Liver (tissue), 8 donors: ENCODE measurements at regions not wholly inside any gene's neighbourhood (a gene's known extent, or its start where the extent isn't known, plus 50 kb on each side); places are given as distances from the start of the nearest gene placed in this dataset.

Experiments
- DNase-seq: peaks from one replicate; pipeline ENCODE4 v3.0.0-alpha.2; 2017; ENCODE audit warnings: low spot score
- H3K27ac ChIP-seq, 2 donors: one replicate each; pipeline ENCODE4 v1.7.0; 2013; ENCODE audit warnings: inconsistent platforms in 2 of 2, low read length in 2 of 2, control low read depth in 1 of 2, low read depth in 1 of 2, mild to moderate bottlenecking in 1 of 2
- H3K27me3 ChIP-seq, 4 donors: one replicate each; pipeline versions ENCODE4 v1.6.1 to v1.7.0; 2013; ENCODE audit warnings: low read length in 3 of 4, inconsistent platforms in 1 of 4, mild to moderate bottlenecking in 1 of 4, moderate library complexity in 1 of 4; ENCODE audit not compliant: control insufficient read depth in 4 of 4, insufficient read depth in 4 of 4
- H3K36me3 ChIP-seq, 4 donors: one replicate each; pipeline versions ENCODE4 v1.6.1 to v1.7.0; 2013; ENCODE audit warnings: low read length in 3 of 4, mild to moderate bottlenecking in 3 of 4, low read depth in 1 of 4, moderate library complexity in 1 of 4; ENCODE audit not compliant: control insufficient read depth in 4 of 4, insufficient read depth in 3 of 4
- H3K4me1 ChIP-seq, 4 donors: one replicate each; pipeline versions ENCODE4 v1.6.1 to v1.7.0; 2013; ENCODE audit warnings: low read length in 3 of 4, mild to moderate bottlenecking in 3 of 4, moderate library complexity in 1 of 4; ENCODE audit not compliant: control insufficient read depth in 4 of 4, insufficient read depth in 4 of 4
- H3K4me3 ChIP-seq, 3 donors: one replicate each; pipeline versions ENCODE4 v1.6.1 to v1.7.0; 2013; ENCODE audit warnings: low read length in 3 of 3, control low read depth in 1 of 3, low read depth in 1 of 3, mild to moderate bottlenecking in 1 of 3
- H3K9ac ChIP-seq, 2 donors: one replicate each; pipeline ENCODE4 v1.7.0; 2013; ENCODE audit warnings: low read length in 2 of 2, mild to moderate bottlenecking in 2 of 2, moderate library complexity in 2 of 2, control low read depth in 1 of 2, low read depth in 1 of 2
- H3K9me3 ChIP-seq, 4 donors: one replicate each; pipeline versions ENCODE4 v1.6.1 to v1.7.0; 2013; ENCODE audit warnings: low read length in 3 of 4; ENCODE audit not compliant: control insufficient read depth in 4 of 4
- EGR1 ChIP-seq, 2 donors: IDR thresholded peaks; 2 replicates each; pipeline ENCODE4 v1.6.1; 2016 to 2018; ENCODE audit warnings: antibody characterized with exemption in 2 of 2, low read depth in 2 of 2
- FOXA1 ChIP-seq: IDR thresholded peaks from 2 replicates; pipeline ENCODE4 v1.6.1; 2016; ENCODE audit warnings: antibody characterized with exemption
- FOXA2 ChIP-seq: IDR thresholded peaks from 2 replicates; pipeline ENCODE4 v1.6.1; 2016; ENCODE audit warnings: antibody characterized with exemption
- GABPA ChIP-seq, 2 donors: IDR thresholded peaks in 1 of 2; conservative IDR thresholded peaks in 1 of 2; 2 replicates each; pipeline ENCODE4 v1.6.1; 2016; ENCODE audit warnings: antibody characterized with exemption in 2 of 2, mild to moderate bottlenecking in 1 of 2, moderate library complexity in 1 of 2
- HNF4A ChIP-seq, 2 donors: conservative IDR thresholded peaks; 2 replicates each; pipeline ENCODE4 v1.6.1; 2016; ENCODE audit warnings: antibody characterized with exemption in 2 of 2, mild to moderate bottlenecking in 2 of 2
- HNF4G ChIP-seq: IDR thresholded peaks from 2 replicates; pipeline ENCODE4 v1.6.1; 2016; ENCODE audit warnings: antibody characterized with exemption
- JUND ChIP-seq, 2 donors: IDR thresholded peaks; 2 replicates each; pipeline ENCODE4 v1.6.1; 2016; ENCODE audit warnings: antibody characterized with exemption in 2 of 2
- RAD21 ChIP-seq, 2 donors: IDR thresholded peaks; 2 replicates each; pipeline ENCODE4 v1.6.1; 2016; ENCODE audit warnings: antibody characterized with exemption in 2 of 2, mild to moderate bottlenecking in 2 of 2
- RXRA ChIP-seq, 2 donors: IDR thresholded peaks; 2 replicates each; pipeline ENCODE4 v1.6.1; 2017 to 2018; ENCODE audit warnings: antibody characterized with exemption in 2 of 2, mild to moderate bottlenecking in 1 of 2
- SP1 ChIP-seq: IDR thresholded peaks from 2 replicates; pipeline ENCODE4 v1.6.1; 2018; ENCODE audit warnings: antibody characterized with exemption, mild to moderate bottlenecking
- TAF1 ChIP-seq: conservative IDR thresholded peaks from 2 replicates; pipeline ENCODE4 v1.6.1; 2016; ENCODE audit warnings: antibody characterized with exemption, mild to moderate bottlenecking
- YY1 ChIP-seq: IDR thresholded peaks from 2 replicates; pipeline ENCODE4 v1.6.1; 2016; ENCODE audit warnings: antibody characterized with exemption, mild to moderate bottlenecking
- ZBTB33 ChIP-seq: IDR thresholded peaks from 2 replicates; pipeline ENCODE4 v1.6.1; 2016; ENCODE audit warnings: antibody characterized with exemption
- WGBS: extraction: QIAGEN DNeasy Blood & Tissue Kit; methylation state at CpG from one replicate; pipeline ENCODE4 v1.1.7; 2013; 5-methylcytosine and 5-hydroxymethylcytosine counted together
- TF ChIP-seq, protein P1 (sequence below): fragments of 150-350 bp; IDR thresholded peaks from 2 replicates; pipeline ENCODE4 v1.5.1; 2017; ENCODE audit warnings: improper control_type of control experiment, low read depth, low read length; ENCODE audit not compliant: missing input control
- TF ChIP-seq, protein P2 (sequence below): IDR thresholded peaks from 2 replicates; pipeline ENCODE4 v1.6.1; 2016; ENCODE audit warnings: antibody characterized with exemption
- TF ChIP-seq, protein P3 (sequence below): IDR thresholded peaks from 2 replicates; pipeline ENCODE4 v1.6.1; 2016; ENCODE audit warnings: antibody characterized with exemption
- TF ChIP-seq, protein P4 (sequence below): IDR thresholded peaks from 2 replicates; pipeline ENCODE4 v1.6.1; 2016; ENCODE audit warnings: antibody characterized with exemption, mild to moderate bottlenecking
- donor health status: healthy.
- donor health status: healthy.
- donor health status: healthy.
- donor health status: healthy.
- donor health status: healthy.

- DNase-seq, result no peak
- no peak overlapping the region for H3K9ac ChIP-seq
- no peaks in the 10 kb centered on the region for H3K9me3 ChIP-seq
- H3K4me3 ChIP-seq, result no peak overlapping the region
- no peaks in the 10 kb centered on the region for H3K36me3 ChIP-seq
- TF ChIP-seq EGR1 (IDR thresholded peaks at IDR 0.05; ENCODE audit: low read depth in 2 of 2) (no peak), FOXA2 (no peak), FOXA1 (no peak)
- H3K27me3 ChIP-seq, result peaks cover 0 to 3% (median 1%) of the 10 kb centered on the region in 4 donors
- H3K4me1 ChIP-seq, result no peaks in the 10 kb centered on the region
- H3K27ac ChIP-seq, result no peak overlapping the region
- 71% methylated on average over 3 of the region's 3 CpGs for WGBS
These were observed 874.3 kb upstream of the ZEB2 start for GRCh38 chr2:145394181-145394580.

DNA sequence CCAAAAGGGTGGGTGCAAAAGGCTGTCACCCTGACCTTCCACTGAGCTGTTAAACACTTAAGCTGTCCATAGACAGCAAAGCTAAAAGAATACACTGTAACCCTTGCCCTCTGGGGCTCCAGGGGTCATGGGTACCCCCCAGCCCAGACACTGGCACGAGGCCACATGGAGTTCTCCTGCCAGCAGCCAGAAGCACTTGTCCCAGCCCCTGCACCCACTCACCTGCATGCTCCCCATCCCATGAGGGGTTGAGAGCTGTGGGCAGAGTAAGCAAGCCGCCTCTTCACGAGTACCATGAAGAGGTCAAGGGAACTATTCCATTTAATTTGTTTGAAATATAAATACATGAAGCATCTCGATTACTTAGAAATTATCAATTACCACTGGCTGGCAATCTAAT lies 867.1 kb upstream of the ZEB2 start:
- Histone ChIP-seq H3K9ac (no peak overlapping the region), H3K36me3 (no peaks in the 10 kb centered on the region), H3K9me3 (no peaks in the 10 kb centered on the region), H3K27ac (no peak overlapping the region), H3K27me3 (no peaks in the 10 kb centered on the region), H3K4me1 (no peaks in the 10 kb centered on the region), H3K4me3 (no peak overlapping the region)
- no peak for DNase-seq
- TF ChIP-seq, protein P1, sequence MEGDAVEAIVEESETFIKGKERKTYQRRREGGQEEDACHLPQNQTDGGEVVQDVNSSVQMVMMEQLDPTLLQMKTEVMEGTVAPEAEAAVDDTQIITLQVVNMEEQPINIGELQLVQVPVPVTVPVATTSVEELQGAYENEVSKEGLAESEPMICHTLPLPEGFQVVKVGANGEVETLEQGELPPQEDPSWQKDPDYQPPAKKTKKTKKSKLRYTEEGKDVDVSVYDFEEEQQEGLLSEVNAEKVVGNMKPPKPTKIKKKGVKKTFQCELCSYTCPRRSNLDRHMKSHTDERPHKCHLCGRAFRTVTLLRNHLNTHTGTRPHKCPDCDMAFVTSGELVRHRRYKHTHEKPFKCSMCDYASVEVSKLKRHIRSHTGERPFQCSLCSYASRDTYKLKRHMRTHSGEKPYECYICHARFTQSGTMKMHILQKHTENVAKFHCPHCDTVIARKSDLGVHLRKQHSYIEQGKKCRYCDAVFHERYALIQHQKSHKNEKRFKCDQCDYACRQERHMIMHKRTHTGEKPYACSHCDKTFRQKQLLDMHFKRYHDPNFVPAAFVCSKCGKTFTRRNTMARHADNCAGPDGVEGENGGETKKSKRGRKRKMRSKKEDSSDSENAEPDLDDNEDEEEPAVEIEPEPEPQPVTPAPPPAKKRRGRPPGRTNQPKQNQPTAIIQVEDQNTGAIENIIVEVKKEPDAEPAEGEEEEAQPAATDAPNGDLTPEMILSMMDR, result no peak
- TF ChIP-seq, protein P2, sequence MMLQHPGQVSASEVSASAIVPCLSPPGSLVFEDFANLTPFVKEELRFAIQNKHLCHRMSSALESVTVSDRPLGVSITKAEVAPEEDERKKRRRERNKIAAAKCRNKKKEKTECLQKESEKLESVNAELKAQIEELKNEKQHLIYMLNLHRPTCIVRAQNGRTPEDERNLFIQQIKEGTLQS, result no peak
- TF ChIP-seq RAD21 (IDR thresholded peaks at IDR 0.05) (no peak), EGR1 (IDR thresholded peaks at IDR 0.05; ENCODE audit: low read depth in 2 of 2) (no peak), HNF4G (no peak)
- TF ChIP-seq, protein P3, sequence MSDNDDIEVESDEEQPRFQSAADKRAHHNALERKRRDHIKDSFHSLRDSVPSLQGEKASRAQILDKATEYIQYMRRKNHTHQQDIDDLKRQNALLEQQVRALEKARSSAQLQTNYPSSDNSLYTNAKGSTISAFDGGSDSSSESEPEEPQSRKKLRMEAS, result no peak
- WGBS, result 89% methylated on average over 4 of the region's 4 CpGs

GRCh38 chr2:145383961-145384360 lies 864.0 kb upstream of the ZEB2 start:
- WGBS, result 89% methylated on average over 1 of the region's 1 CpG
- Histone ChIP-seq H3K27ac (no peak overlapping the region), H3K9ac (no peak overlapping the region), H3K4me3 (no peak overlapping the region), H3K27me3 (no peaks in the 10 kb centered on the region), H3K36me3 (no peaks in the 10 kb centered on the region), H3K9me3 (no peaks in the 10 kb centered on the region), H3K4me1 (no peaks in the 10 kb centered on the region)
- TF ChIP-seq FOXA1 (no peak), RXRA (IDR thresholded peaks at IDR 0.05) (no peak), TAF1 (no peak), ZBTB33 (no peak), GABPA (IDR thresholded peaks at IDR 0.05 in 1 of 2, conservative IDR thresholded peaks at IDR 0.05 in 1 of 2) (no peak), JUND (IDR thresholded peaks at IDR 0.05) (no peak), SP1 (no peak), HNF4A (conservative IDR thresholded peaks at IDR 0.05) (no peak), YY1 (no peak), HNF4G (no peak), EGR1 (IDR thresholded peaks at IDR 0.05; ENCODE audit: low read depth in 2 of 2) (no peak)
- TF ChIP-seq, protein P1, result no peak
- TF ChIP-seq, protein P4, sequence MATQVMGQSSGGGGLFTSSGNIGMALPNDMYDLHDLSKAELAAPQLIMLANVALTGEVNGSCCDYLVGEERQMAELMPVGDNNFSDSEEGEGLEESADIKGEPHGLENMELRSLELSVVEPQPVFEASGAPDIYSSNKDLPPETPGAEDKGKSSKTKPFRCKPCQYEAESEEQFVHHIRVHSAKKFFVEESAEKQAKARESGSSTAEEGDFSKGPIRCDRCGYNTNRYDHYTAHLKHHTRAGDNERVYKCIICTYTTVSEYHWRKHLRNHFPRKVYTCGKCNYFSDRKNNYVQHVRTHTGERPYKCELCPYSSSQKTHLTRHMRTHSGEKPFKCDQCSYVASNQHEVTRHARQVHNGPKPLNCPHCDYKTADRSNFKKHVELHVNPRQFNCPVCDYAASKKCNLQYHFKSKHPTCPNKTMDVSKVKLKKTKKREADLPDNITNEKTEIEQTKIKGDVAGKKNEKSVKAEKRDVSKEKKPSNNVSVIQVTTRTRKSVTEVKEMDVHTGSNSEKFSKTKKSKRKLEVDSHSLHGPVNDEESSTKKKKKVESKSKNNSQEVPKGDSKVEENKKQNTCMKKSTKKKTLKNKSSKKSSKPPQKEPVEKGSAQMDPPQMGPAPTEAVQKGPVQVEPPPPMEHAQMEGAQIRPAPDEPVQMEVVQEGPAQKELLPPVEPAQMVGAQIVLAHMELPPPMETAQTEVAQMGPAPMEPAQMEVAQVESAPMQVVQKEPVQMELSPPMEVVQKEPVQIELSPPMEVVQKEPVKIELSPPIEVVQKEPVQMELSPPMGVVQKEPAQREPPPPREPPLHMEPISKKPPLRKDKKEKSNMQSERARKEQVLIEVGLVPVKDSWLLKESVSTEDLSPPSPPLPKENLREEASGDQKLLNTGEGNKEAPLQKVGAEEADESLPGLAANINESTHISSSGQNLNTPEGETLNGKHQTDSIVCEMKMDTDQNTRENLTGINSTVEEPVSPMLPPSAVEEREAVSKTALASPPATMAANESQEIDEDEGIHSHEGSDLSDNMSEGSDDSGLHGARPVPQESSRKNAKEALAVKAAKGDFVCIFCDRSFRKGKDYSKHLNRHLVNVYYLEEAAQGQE, result no peak
- TF ChIP-seq, protein P2, result no peak
- no peak for DNase-seq
